ENCODE measurements at regions not wholly inside any gene's neighbourhood (a gene's known extent, or its start where the extent isn't known, plus 50 kb on each side); places are given as distances from the start of the nearest gene placed in this dataset.

GRCh38 chr12:131494216-131494615 lies 216.7 kb upstream of the SFSWAP start:
- ChIA-PET CTCF (no interaction called here), POLR2A (no interaction called here)
- no peak for TF ChIP-seq CTCF (IDR thresholded peaks at IDR 0.05; ENCODE audit: control extremely low read depth, extremely low read depth, low read depth, missing control alignments)
- DNase-seq (ENCODE audit: extremely low spot score) = no peak

- ChIA-PET POLR2A (no interaction called here), CTCF (no interaction called here)
- no peak for DNase-seq (ENCODE audit: extremely low spot score)
- no peak for TF ChIP-seq CTCF (IDR thresholded peaks at IDR 0.05; ENCODE audit: control extremely low read depth, extremely low read depth, low read depth, missing control alignments)
Observed at GRCh38 chr12:131494741-131495524, 216.0 kb upstream of the SFSWAP start.

- POLR2A ChIA-PET = no interaction called here
- no peak for DNase-seq (ENCODE audit: extremely low spot score)
- no peak for TF ChIP-seq CTCF (IDR thresholded peaks at IDR 0.05; ENCODE audit: control extremely low read depth, extremely low read depth, low read depth, missing control alignments)
- CTCF ChIA-PET = no interaction called here
Observed at GRCh38 chr12:131497966-131498365, 212.9 kb upstream of the SFSWAP start.

- DNase-seq (ENCODE audit: extremely low spot score) = no peak
- CTCF ChIA-PET = no interaction called here
- TF ChIP-seq CTCF (IDR thresholded peaks at IDR 0.05; ENCODE audit: control extremely low read depth, extremely low read depth, low read depth, missing control alignments) = no peak
- POLR2A ChIA-PET = no interaction called here
Observed at GRCh38 chr12:131499160-131499863, 211.6 kb upstream of the SFSWAP start.

GRCh38 chr12:131499864-131500190 lies 211.1 kb upstream of the SFSWAP start:
- DNase-seq (ENCODE audit: extremely low spot score) = no peak
- CTCF ChIA-PET = no interaction called here
- no peak for TF ChIP-seq CTCF (IDR thresholded peaks at IDR 0.05; ENCODE audit: control extremely low read depth, extremely low read depth, low read depth, missing control alignments)
- POLR2A ChIA-PET = no interaction called here

- no peak for DNase-seq (ENCODE audit: extremely low spot score)
- ChIA-PET CTCF (no interaction called here), POLR2A (no interaction called here)
- TF ChIP-seq CTCF (IDR thresholded peaks at IDR 0.05; ENCODE audit: control extremely low read depth, extremely low read depth, low read depth, missing control alignments) = no peak
Observed at GRCh38 chr12:131500564-131500963, 210.3 kb upstream of the SFSWAP start.

All from GM10248 (cell line).